SH-SY5Y (cell line): ENCODE measurements at regions not wholly inside any gene's neighbourhood (a gene's known extent, or its start where the extent isn't known, plus 50 kb on each side); places are given as distances from the start of the nearest gene placed in this dataset.

Experiments used
- GATA2 ChIP-seq: IDR thresholded peaks from 2 replicates; pipeline ENCODE4 v1.6.1; 2011; ENCODE audit warnings: mild to moderate bottlenecking, low read depth, low read length
- GATA3 ChIP-seq: IDR thresholded peaks from 2 replicates; pipeline ENCODE4 v1.6.1; 2011; ENCODE audit warnings: low read depth, mild to moderate bottlenecking, low read length, moderate library complexity

- TF ChIP-seq GATA3: no peak
- no peak for TF ChIP-seq GATA2
Observed at GRCh38 chr13:23022704-23023103, 158.1 kb upstream of the SGCG start.
